Right lobe of liver (tissue), 6 donors: ENCODE measurements at regions not wholly inside any gene's neighbourhood (a gene's known extent, or its start where the extent isn't known, plus 50 kb on each side); places are given as distances from the start of the nearest gene placed in this dataset.

Experiments used
- ATAC-seq, 4 donors: fragments of 200-7000 bp; cut with Tn5 transposase; one replicate each; pipeline ENCODE4 v1.9.1; 2020; ENCODE audit warnings: mild to moderate bottlenecking in 4 of 4, moderate library complexity in 4 of 4
- DNase-seq, 3 donors: peaks; one replicate each; pipeline ENCODE4 v3.0.0-alpha.2; 2020
- H3K27ac ChIP-seq, 3 donors: fragments of 200-600 bp; one replicate each; pipeline ENCODE4 v1.8.0; 2022
- H3K27me3 ChIP-seq, 2 donors: fragments of 200-600 bp; one replicate each; pipeline ENCODE4 v1.8.0; 2022
- H3K36me3 ChIP-seq, 4 donors: fragments of 200-600 bp; sonication (generic) in 1 of 4; one replicate each; pipeline versions ENCODE4 v1.5.1 to v1.8.0; 2017 to 2022; ENCODE audit warnings: control low read depth in 1 of 4
- H3K4me1 ChIP-seq, 4 donors: fragments of 200-600 bp; sonication (generic) in 1 of 4; one replicate each; pipeline versions ENCODE4 v1.5.1 to v1.8.0; 2017 to 2022; ENCODE audit warnings: control low read depth in 1 of 4
- H3K4me3 ChIP-seq, 3 donors: fragments of 200-600 bp; one replicate each; pipeline ENCODE4 v1.8.0; 2022
- H3K9me3 ChIP-seq, 4 donors: fragments of 200-600 bp; sonication (generic) in 1 of 4; one replicate each; pipeline versions ENCODE4 v1.5.1 to v1.8.0; 2017 to 2022; ENCODE audit warnings: control low read depth in 1 of 4
- POLR2A ChIP-seq: fragments of 450-650 bp; IDR thresholded peaks from one replicate; pipeline ENCODE4 v1.6.1; 2017; ENCODE audit warnings: antibody characterized with exemption, mild to moderate bottlenecking
- WGBS: methylation state at CpG from one replicate; pipeline ENCODE4 v1.1.6; 2018; ENCODE audit warnings: low coverage, low lambda C conversion rate; ENCODE audit not compliant: insufficient coverage; ENCODE audit errors: missing lambda C conversion rate; 5-methylcytosine and 5-hydroxymethylcytosine counted together
- intact Hi-C, 2 donors: fragments of 100-400 bp; cut with DNase I; formaldehyde crosslinking; loops; one replicate each; pipeline versions ENCODE4 v1.11.2 to v1.14.1; 2022
- TF ChIP-seq, protein P1 (sequence below), 4 donors: fragments of 200-600 bp in 3 of 4; fragments of 450-650 bp in 1 of 4; IDR thresholded peaks; one replicate each; pipeline versions ENCODE4 v1.5.1 to v1.8.0; 2016 to 2022; ENCODE audit warnings: antibody characterized with exemption in 4 of 4, mild to moderate bottlenecking in 2 of 4
- donor health status: DM: no; HTN: yes; CAD: no.
- donor health status: DM: no; HTN: no; CAD: no.
- donor health status: DM: no; HTN: no; CAD: no.
- donor health status: DM: no; HTN: yes; CAD: no.
- donor health status: DM: no; HTN: yes; CAD: no.

DNA sequence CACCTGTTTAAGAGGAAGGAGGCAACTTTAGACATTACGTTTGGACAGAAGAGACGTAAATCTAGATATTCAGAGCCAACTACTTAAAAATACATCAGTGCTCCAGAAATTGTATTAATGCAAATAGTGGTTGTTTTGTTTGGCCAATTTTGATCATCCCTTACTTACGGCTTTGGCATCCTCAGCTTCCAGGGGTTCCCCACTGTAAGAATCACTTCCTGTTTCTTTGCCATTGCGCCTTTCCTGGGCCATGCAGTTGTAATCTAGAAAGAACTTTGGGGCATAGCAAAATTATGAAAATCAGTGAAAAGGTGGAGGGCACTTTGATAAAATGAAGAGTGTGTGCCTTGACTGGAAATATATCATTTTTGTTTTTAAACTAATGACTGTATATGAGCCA, 537.2 kb upstream of the TLE4 start:
- no peaks in the 10 kb centered on the region for H3K9me3 ChIP-seq
- 78% methylated on average over 4 of the region's 4 CpGs for WGBS
- intact Hi-C loops: no loop called here
- ATAC-seq (no peak), DNase-seq (no peak)
- no peak for TF ChIP-seq POLR2A
- TF ChIP-seq, protein P1, sequence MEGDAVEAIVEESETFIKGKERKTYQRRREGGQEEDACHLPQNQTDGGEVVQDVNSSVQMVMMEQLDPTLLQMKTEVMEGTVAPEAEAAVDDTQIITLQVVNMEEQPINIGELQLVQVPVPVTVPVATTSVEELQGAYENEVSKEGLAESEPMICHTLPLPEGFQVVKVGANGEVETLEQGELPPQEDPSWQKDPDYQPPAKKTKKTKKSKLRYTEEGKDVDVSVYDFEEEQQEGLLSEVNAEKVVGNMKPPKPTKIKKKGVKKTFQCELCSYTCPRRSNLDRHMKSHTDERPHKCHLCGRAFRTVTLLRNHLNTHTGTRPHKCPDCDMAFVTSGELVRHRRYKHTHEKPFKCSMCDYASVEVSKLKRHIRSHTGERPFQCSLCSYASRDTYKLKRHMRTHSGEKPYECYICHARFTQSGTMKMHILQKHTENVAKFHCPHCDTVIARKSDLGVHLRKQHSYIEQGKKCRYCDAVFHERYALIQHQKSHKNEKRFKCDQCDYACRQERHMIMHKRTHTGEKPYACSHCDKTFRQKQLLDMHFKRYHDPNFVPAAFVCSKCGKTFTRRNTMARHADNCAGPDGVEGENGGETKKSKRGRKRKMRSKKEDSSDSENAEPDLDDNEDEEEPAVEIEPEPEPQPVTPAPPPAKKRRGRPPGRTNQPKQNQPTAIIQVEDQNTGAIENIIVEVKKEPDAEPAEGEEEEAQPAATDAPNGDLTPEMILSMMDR (IDR thresholded peaks at IDR 0.05): no peak
- no peaks in the 10 kb centered on the region for H3K27me3 ChIP-seq
- no peaks in the 10 kb centered on the region for H3K36me3 ChIP-seq
- no peaks in the 10 kb centered on the region for H3K4me1 ChIP-seq
- no peak overlapping the region for H3K27ac ChIP-seq
- no peak overlapping the region for H3K4me3 ChIP-seq

DNA sequence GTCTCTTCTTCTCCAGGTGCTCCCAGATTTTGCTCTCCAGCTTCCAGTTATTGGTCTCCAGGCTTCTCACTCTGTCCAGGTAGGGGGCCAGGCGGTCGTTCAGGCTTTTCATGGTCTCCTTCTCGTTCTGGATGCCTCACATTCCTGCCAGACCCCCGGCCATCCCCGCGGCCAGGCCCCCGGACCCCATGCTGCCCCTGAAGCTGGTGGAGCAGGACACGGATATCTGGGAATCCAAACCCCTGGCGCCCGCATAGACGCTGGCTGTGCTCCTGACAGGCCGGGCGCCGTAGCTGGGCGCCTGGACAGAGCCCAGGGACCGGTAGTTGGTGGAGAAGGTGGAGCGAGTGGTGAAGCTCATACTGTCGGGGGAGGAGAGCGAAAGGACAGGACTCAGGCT, 534.4 kb upstream of the TLE4 start:
- Histone ChIP-seq H3K36me3 (no peaks in the 10 kb centered on the region), H3K27ac (no peak overlapping the region), H3K4me3 (no peak overlapping the region), H3K27me3 (no peaks in the 10 kb centered on the region), H3K9me3 (no peaks in the 10 kb centered on the region), H3K4me1 (no peaks in the 10 kb centered on the region)
- 90% methylated on average over 16 of the region's 19 CpGs for WGBS
- no peak for DNase-seq
- no peak for TF ChIP-seq POLR2A
- TF ChIP-seq, protein P1 (IDR thresholded peaks at IDR 0.05): no peak
- ATAC-seq: no peak
- intact Hi-C loops: no loop called here

DNA sequence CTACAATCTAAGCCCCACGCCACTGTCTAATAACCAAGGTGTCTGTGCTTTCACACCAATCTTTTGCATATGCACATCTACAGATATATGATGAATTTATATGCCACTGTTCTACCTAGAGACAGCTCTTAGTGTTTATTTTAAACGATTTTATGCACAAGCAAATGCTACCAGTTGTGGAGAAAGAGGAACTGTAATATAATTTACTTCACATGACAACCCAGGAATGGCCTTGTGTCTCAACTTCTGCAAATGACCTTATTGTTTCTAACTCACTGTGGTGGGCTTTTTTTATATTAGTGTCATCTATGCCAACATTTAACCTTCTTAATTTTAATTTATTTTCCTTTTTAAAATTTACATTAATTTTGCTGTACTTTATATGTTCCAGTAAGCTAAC, 531.1 kb upstream of the TLE4 start:
- intact Hi-C loops: no loop called here
- TF ChIP-seq POLR2A: no peak
- TF ChIP-seq, protein P1 (IDR thresholded peaks at IDR 0.05): no peak
- Histone ChIP-seq H3K9me3 (no peaks in the 10 kb centered on the region), H3K4me3 (no peak overlapping the region), H3K27ac (no peak overlapping the region), H3K27me3 (no peaks in the 10 kb centered on the region), H3K36me3 (no peaks in the 10 kb centered on the region), H3K4me1 (no peaks in the 10 kb centered on the region)
- WGBS: 17% methylated on average over 2 of the region's 2 CpGs
- DNase-seq (no peak), ATAC-seq (no peak)

DNA sequence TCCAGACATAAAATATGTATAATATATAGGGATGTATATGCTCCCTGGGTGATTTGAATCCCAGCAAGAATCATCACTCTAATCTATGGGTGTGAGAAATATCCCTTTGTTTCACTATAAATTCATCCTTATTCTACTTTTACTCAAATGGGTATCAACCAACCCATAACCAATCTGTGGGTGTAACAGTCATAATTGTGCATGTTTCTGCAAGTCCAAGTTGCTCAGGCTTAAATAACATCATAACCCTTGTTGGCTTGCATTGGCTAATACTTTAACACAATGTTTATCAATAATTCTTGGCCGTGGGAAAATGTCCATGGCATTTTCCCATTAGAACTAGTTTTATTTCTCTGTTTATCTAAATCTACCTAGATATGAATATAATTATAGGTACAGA, 530.5 kb upstream of the TLE4 start:
- ATAC-seq (no peak), DNase-seq (no peak)
- intact Hi-C loops: no loop called here
- Histone ChIP-seq H3K36me3 (no peaks in the 10 kb centered on the region), H3K4me3 (no peak overlapping the region), H3K4me1 (no peaks in the 10 kb centered on the region), H3K9me3 (no peaks in the 10 kb centered on the region), H3K27ac (no peak overlapping the region), H3K27me3 (no peaks in the 10 kb centered on the region)
- TF ChIP-seq, protein P1 (IDR thresholded peaks at IDR 0.05): no peak
- TF ChIP-seq POLR2A: no peak
- WGBS: 54% methylated on average over 1 of the region's 1 CpG

DNA sequence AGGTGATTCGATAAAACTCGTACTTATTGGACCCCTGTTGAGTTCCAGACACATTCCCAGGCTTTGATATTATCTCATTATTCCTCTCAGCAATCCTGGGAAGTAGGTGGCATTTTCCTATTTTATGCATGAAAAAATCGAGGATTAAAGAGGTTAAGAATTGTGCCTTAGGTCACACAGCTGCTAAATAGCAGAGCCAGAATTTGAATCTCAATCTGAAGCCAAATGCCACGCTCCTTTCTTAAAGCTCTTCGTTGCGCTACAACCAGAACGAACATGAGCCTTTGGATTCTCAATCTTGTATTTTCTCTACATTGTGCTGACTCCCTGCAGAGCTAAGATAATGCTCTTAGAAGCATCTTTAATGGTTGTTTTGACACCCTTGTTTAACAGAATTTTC, 527.8 kb upstream of the TLE4 start:
- Histone ChIP-seq H3K9me3 (no peaks in the 10 kb centered on the region), H3K4me1 (no peaks in the 10 kb centered on the region), H3K4me3 (no peak overlapping the region), H3K36me3 (no peaks in the 10 kb centered on the region), H3K27me3 (no peaks in the 10 kb centered on the region), H3K27ac (no peak overlapping the region)
- ATAC-seq (no peak), DNase-seq (no peak)
- TF ChIP-seq, protein P1 (IDR thresholded peaks at IDR 0.05): no peak
- TF ChIP-seq POLR2A: no peak
- intact Hi-C loops: no loop called here
- WGBS: 55% methylated on average over 7 of the region's 7 CpGs
